Skin epidermis (tissue), 12 donors: ENCODE measurements at regions not wholly inside any gene's neighbourhood (a gene's known extent, or its start where the extent isn't known, plus 50 kb on each side); places are given as distances from the start of the nearest gene placed in this dataset.
"Not testable (repeated sequence)": the region's sequence is repeated elsewhere in the genome, so short reads cannot be mapped to it uniquely, and the experiment has no call there.

Source experiments
- H3K27ac ChIP-seq, 21 experiments: fragments of 200-600 bp; sonication (generic) in 11 of 21; one replicate each; pipeline ENCODE4 v1.5.0; 2020; ENCODE audit warnings: mild to moderate bottlenecking in 3 of 21, inconsistent platforms in 2 of 21, moderate library complexity in 2 of 21
- H3K4me3 ChIP-seq, 7 experiments: fragments of 200-600 bp; sonication (generic) in 2 of 7; one replicate each; pipeline ENCODE4 v1.5.0; 2020; ENCODE audit warnings: inconsistent platforms in 2 of 7, mild to moderate bottlenecking in 2 of 7, moderate library complexity in 1 of 7

- H3K27ac ChIP-seq, H3K4me3 ChIP-seq: not testable (repeated sequence)
Measured at GRCh38 chr3:163551915-163552658, 1526.2 kb downstream of the SI start.

DNA sequence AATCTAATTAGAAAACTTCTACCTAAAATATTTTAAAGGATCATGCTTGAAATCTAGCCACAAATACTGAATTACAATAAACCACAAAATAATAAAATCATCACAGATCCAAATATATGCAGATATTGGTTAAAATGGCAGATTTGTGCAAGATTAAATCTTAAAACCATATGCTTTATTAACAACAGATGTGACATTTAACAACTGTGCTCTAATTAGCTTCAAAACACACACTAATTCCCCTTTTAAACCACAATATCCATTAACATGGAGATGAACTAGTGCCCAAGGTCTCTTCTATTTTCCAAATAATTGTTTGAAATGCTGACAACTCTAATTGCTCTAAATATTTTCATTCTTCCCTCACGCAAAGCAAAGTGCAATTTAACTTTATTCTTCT, 1530.3 kb downstream of the SI start:
- H3K27ac ChIP-seq, result no peak overlapping the region
- no peak overlapping the region for H3K4me3 ChIP-seq

DNA sequence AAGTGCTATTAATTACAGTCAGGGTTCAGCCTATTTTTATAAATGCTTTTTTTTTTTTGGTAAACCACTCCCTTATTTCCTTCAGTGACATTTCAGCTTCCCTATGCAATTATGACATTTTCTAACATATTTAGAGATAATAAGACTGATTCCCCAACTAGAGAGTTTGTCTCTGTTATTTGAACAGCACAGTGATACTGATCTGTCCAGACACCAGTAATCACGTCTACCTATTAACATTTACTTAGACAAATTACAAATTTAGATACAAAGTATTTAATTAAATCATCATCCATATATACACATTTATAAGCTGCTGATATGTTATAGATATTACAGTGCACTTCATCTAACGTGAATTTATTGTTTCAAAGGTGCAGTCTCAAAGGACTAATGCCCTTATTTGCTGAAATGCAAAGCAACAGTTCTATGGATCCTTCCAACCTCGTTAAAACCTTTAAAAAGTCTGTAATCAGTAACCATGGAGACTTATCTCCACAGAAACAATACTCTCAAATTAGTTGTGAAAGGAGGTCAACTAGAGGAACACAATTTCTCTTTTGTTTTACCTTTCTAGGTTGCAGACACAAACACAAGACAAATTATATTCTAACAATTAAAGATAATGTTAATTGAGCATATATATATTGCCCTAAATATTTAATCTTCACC, 1531.1 kb downstream of the SI start:
- Histone ChIP-seq H3K4me3 (no peak overlapping the region), H3K27ac (no peak overlapping the region)

DNA sequence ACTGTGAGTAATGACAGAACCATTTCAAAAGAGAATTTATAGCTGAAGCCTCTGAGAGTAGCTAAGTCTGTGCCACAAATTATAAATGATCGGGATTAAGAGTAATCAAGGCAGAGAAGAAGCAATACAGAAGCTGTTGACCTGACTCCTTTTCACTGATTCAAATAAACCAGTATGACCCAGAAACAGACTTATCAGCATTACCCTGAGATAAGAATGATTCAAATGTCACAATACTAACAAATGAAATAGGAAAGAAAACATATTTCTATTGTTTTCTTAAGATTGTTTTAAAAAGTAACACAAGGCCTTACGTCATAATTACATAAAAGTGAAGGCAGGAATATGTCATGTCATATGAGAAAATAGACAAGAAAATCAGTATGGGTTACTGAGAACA, 1534.6 kb downstream of the SI start:
- H3K27ac ChIP-seq, result no peak overlapping the region
- H3K4me3 ChIP-seq, result no peak overlapping the region

GRCh38 chr3:163541629-163542028, 1536.7 kb downstream of the SI start:
- Histone ChIP-seq H3K4me3 (no peak overlapping the region), H3K27ac (no peak overlapping the region)

GRCh38 chr3:163538387-163538786, 1539.9 kb downstream of the SI start:
- no peak overlapping the region for H3K27ac ChIP-seq
- H3K4me3 ChIP-seq, result no peak overlapping the region

GRCh38 chr3:163533381-163533780, 1544.9 kb downstream of the SI start:
- no peak overlapping the region for H3K4me3 ChIP-seq
- H3K27ac ChIP-seq, result no peak overlapping the region

GRCh38 chr3:163523375-163523774, 1554.9 kb downstream of the SI start:
- Histone ChIP-seq H3K4me3 (no peak overlapping the region), H3K27ac (no peak overlapping the region)

- H3K4me3 ChIP-seq, result no peak overlapping the region
Measured at GRCh38 chr3:163521261-163521660, 1557.0 kb downstream of the SI start.

GRCh38 chr3:163518065-163518464, 1560.2 kb downstream of the SI start:
- H3K27ac ChIP-seq, result no peak overlapping the region

More at GRCh38 chr3:163521261-163521660, 1557.0 kb downstream of the SI start:
- H3K27ac ChIP-seq, result no peak overlapping the region

GRCh38 chr3:163513149-163513657, 1565.1 kb downstream of the SI start:
- Histone ChIP-seq H3K4me3 (no peak overlapping the region), H3K27ac (no peak overlapping the region)

More at GRCh38 chr3:163518065-163518464, 1560.2 kb downstream of the SI start:
- H3K4me3 ChIP-seq, result no peak overlapping the region

DNA sequence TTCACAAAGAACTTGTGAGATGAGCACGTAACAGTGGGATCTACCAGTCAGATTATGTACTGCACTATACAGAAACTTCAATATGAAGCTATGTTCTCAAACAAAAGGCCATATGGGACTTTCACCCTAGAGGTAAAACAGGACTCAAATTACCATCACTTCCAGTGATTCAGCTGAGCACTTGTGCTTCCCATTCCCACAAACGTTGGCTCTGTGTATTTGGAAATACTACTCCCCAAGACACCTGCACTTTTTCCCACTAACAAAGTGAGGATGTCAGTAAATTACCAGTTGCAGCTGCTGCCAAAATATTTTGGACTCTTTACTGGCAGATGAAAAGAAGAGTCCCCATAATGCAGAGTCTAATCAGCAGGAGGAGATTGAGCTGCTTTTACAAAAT, 1570.1 kb downstream of the SI start:
- H3K27ac ChIP-seq, result no peak overlapping the region
- H3K4me3 ChIP-seq, result no peak overlapping the region

DNA sequence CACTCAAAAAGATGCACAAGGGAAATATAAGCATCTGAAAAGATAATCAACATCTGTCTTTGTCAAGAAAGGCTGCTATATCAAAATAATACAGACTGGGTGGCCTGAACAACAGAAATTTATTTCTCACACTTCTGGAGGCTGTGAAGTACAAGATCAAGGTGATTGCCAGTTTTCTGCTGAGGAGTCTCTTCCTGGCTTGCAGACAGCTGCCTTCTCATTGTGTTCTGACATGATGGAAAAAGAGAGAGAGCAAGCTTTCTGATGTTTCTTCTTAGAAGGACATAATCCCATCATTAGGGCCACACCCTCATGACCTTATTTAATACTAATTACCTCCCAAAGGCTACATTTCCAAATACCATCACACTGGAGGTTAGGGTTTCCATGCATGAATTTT, 1573.3 kb downstream of the SI start:
- H3K27ac ChIP-seq, result no peak overlapping the region
- no peak overlapping the region for H3K4me3 ChIP-seq

- H3K27ac ChIP-seq, H3K4me3 ChIP-seq: not testable (repeated sequence)
Measured at GRCh38 chr3:163499736-163500219, 1578.5 kb downstream of the SI start.

- not testable (repeated sequence) for H3K27ac ChIP-seq, H3K4me3 ChIP-seq
Measured at GRCh38 chr3:163498842-163499735, 1579.2 kb downstream of the SI start.

DNA sequence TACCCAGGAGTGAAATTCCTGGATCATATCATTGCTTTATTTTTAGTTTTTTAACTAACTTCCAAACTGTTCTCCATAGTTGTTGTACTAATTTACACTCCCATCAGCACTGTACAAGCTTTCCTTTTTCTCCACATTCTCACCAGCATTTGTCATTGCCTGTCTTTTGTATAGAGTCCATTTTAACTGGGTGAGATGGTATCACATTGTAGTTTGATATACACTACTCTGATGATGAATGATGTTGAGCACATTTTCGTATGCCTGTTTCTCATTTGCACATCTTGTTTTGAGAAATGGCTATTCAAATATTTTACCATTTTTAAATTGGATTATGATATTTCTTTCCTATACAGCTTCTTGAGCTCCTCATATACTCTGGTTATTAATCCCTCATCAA, 1586.6 kb downstream of the SI start:
- no peak overlapping the region for H3K27ac ChIP-seq
- H3K4me3 ChIP-seq, result no peak overlapping the region

- no peak overlapping the region for H3K4me3 ChIP-seq
- no peak overlapping the region for H3K27ac ChIP-seq
Measured at GRCh38 chr3:163490119-163490518, 1588.2 kb downstream of the SI start.

- Histone ChIP-seq H3K27ac (no peak overlapping the region), H3K4me3 (no peak overlapping the region)
Measured at GRCh38 chr3:163482695-163483094, 1595.6 kb downstream of the SI start.

DNA sequence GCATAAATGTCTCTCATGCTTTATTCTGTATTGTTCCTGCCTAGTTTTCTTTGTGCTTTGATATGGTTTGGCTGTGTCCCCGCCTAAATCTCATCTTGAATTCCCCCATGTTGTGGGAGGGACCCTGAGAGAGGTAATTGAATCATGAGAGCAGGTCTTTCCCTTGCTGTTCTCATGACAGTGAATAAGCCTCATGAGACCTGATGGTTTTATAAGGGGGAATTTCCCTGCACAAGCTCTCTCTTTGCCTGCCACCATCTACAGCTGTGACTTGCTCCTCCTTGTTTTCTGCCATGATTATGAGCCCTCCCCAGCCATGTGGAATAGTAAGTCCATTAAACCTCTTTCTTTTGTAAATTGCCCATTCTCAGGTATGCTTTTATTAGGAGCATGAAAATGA, 1596.6 kb downstream of the SI start:
- H3K4me3 ChIP-seq, result no peak overlapping the region
- no peak overlapping the region for H3K27ac ChIP-seq

DNA sequence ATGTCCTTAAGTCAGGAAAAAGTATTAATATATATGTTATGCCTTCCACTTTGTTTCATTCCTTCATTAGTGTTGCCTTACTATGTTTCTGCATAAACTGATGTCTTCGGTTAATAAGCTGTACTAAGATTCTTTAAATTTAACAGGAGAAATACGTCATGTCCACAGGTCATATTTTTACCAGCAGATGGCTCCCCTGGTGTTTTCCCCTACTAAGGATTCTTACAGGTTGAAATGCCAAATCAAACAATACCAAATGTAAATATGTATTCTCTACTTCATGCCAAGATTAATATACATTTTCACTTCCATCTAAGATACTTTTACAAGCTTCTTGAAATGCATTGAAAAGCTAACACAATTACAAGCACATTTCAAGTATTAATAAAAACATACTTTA, 1602.1 kb downstream of the SI start:
- Histone ChIP-seq H3K27ac (no peak overlapping the region), H3K4me3 (no peak overlapping the region)
